Duodenal mucosa (tissue), 2 donors: ENCODE measurements at regions not wholly inside any gene's neighbourhood (a gene's known extent, or its start where the extent isn't known, plus 50 kb on each side); places are given as distances from the start of the nearest gene placed in this dataset.

Experiments
- H3K27ac ChIP-seq: one replicate; pipeline ENCODE4 v1.7.0; 2013; ENCODE audit warnings: low read depth, low read length
- H3K27me3 ChIP-seq, 2 donors: one replicate each; pipeline ENCODE4 v1.7.0; 2013; ENCODE audit warnings: low read length in 2 of 2, control low read depth in 1 of 2; ENCODE audit not compliant: insufficient read depth in 2 of 2, control insufficient read depth in 1 of 2
- H3K36me3 ChIP-seq, 2 donors: one replicate each; pipeline ENCODE4 v1.7.0; 2013; ENCODE audit warnings: low read length in 2 of 2, control low read depth in 1 of 2; ENCODE audit not compliant: insufficient read depth in 2 of 2, control insufficient read depth in 1 of 2
- H3K4me1 ChIP-seq, 2 donors: one replicate each; pipeline ENCODE4 v1.7.0; 2013; ENCODE audit warnings: low read length in 2 of 2, control low read depth in 1 of 2; ENCODE audit not compliant: insufficient read depth in 2 of 2, control insufficient read depth in 1 of 2
- H3K4me3 ChIP-seq, 2 donors: one replicate each; pipeline ENCODE4 v1.7.0; 2013; ENCODE audit warnings: low read length in 2 of 2, low read depth in 1 of 2
- H3K9ac ChIP-seq, 2 donors: one replicate each; pipeline ENCODE4 v1.7.0; 2013; ENCODE audit warnings: low read length in 2 of 2, low read depth in 1 of 2
- H3K9me3 ChIP-seq, 2 donors: one replicate each; pipeline ENCODE4 v1.7.0; 2013; ENCODE audit warnings: low read length in 2 of 2, control low read depth in 1 of 2; ENCODE audit not compliant: control insufficient read depth in 1 of 2

- Histone ChIP-seq H3K36me3 (no peaks in the 10 kb centered on the region), H3K9me3 (peaks cover 0 to 2% of the 10 kb centered on the region in 2 donors), H3K4me3 (no peak overlapping the region), H3K27me3 (no peaks in the 10 kb centered on the region), H3K9ac (no peak overlapping the region), H3K27ac (no peak overlapping the region), H3K4me1 (no peaks in the 10 kb centered on the region)
Measured at GRCh38 chr13:82447416-82448077, 1434.7 kb downstream of the SLITRK1 start.

- Histone ChIP-seq H3K4me1 (no peaks in the 10 kb centered on the region), H3K27me3 (no peaks in the 10 kb centered on the region), H3K36me3 (no peaks in the 10 kb centered on the region), H3K9me3 (peaks cover 6 to 19% of the 10 kb centered on the region in 2 donors), H3K4me3 (no peak overlapping the region), H3K9ac (no peak overlapping the region), H3K27ac (no peak overlapping the region)
Measured at GRCh38 chr13:82439159-82439904, 1442.9 kb downstream of the SLITRK1 start.

- Histone ChIP-seq H3K27me3 (no peaks in the 10 kb centered on the region), H3K4me1 (no peaks in the 10 kb centered on the region), H3K4me3 (no peak overlapping the region), H3K9me3 (peaks cover 6 to 19% of the 10 kb centered on the region in 2 donors), H3K27ac (no peak overlapping the region), H3K9ac (no peak overlapping the region), H3K36me3 (no peaks in the 10 kb centered on the region)
Measured at GRCh38 chr13:82438320-82438719, 1444.0 kb downstream of the SLITRK1 start.

GRCh38 chr13:82436099-82436585, 1446.1 kb downstream of the SLITRK1 start:
- H3K27ac ChIP-seq = no peak overlapping the region
- no peak overlapping the region for H3K4me3 ChIP-seq
- H3K27me3 ChIP-seq = no peaks in the 10 kb centered on the region
- H3K36me3 ChIP-seq = no peaks in the 10 kb centered on the region
- H3K4me1 ChIP-seq = no peaks in the 10 kb centered on the region
- H3K9ac ChIP-seq = no peak overlapping the region
- H3K9me3 ChIP-seq = peaks cover 10 to 19% of the 10 kb centered on the region in 2 donors

GRCh38 chr13:82432949-82433348, 1449.3 kb downstream of the SLITRK1 start:
- Histone ChIP-seq H3K27me3 (no peaks in the 10 kb centered on the region), H3K9me3 (peaks cover 7% of the 10 kb centered on the region in 2 donors), H3K9ac (no peak overlapping the region), H3K4me3 (no peak overlapping the region), H3K36me3 (no peaks in the 10 kb centered on the region), H3K27ac (no peak overlapping the region), H3K4me1 (no peaks in the 10 kb centered on the region)

- H3K27me3 ChIP-seq = no peaks in the 10 kb centered on the region
- no peaks in the 10 kb centered on the region for H3K4me1 ChIP-seq
- peaks cover under 1 to 4% of the 10 kb centered on the region in 2 donors for H3K9me3 ChIP-seq
- H3K4me3 ChIP-seq = no peak overlapping the region
- no peak overlapping the region for H3K27ac ChIP-seq
- no peak overlapping the region for H3K9ac ChIP-seq
- H3K36me3 ChIP-seq = no peaks in the 10 kb centered on the region
Measured at GRCh38 chr13:82412749-82413148, 1469.5 kb downstream of the SLITRK1 start.

- Histone ChIP-seq H3K4me1 (no peaks in the 10 kb centered on the region), H3K9ac (no peak overlapping the region), H3K27ac (no peak overlapping the region), H3K27me3 (no peaks in the 10 kb centered on the region), H3K4me3 (no peak overlapping the region), H3K36me3 (no peaks in the 10 kb centered on the region), H3K9me3 (peaks cover 4 to 5% of the 10 kb centered on the region in 2 donors)
Measured at GRCh38 chr13:82407321-82407720, 1475.0 kb downstream of the SLITRK1 start.

GRCh38 chr13:82374719-82375118, 1507.6 kb downstream of the SLITRK1 start:
- Histone ChIP-seq H3K36me3 (no peaks in the 10 kb centered on the region), H3K4me3 (no peak overlapping the region), H3K27me3 (no peaks in the 10 kb centered on the region), H3K9ac (no peak overlapping the region), H3K9me3 (peaks cover under 1 to 5% of the 10 kb centered on the region in 2 donors), H3K27ac (no peak overlapping the region), H3K4me1 (no peaks in the 10 kb centered on the region)

- Histone ChIP-seq H3K27me3 (no peaks in the 10 kb centered on the region), H3K9me3 (peaks cover 3 to 12% of the 10 kb centered on the region in 2 donors)
Measured at GRCh38 chr13:82370316-82370715, 1512.0 kb downstream of the SLITRK1 start.

GRCh38 chr13:82364525-82364924, 1517.7 kb downstream of the SLITRK1 start:
- no peaks in the 10 kb centered on the region for H3K4me1 ChIP-seq
- H3K27ac ChIP-seq = no peak overlapping the region
- no peak overlapping the region for H3K9ac ChIP-seq
- H3K27me3 ChIP-seq = no peaks in the 10 kb centered on the region
- H3K9me3 ChIP-seq = peaks cover 3 to 7% of the 10 kb centered on the region in 2 donors
- H3K4me3 ChIP-seq = no peak overlapping the region
- no peaks in the 10 kb centered on the region for H3K36me3 ChIP-seq

More at GRCh38 chr13:82370316-82370715, 1512.0 kb downstream of the SLITRK1 start:
- no peak overlapping the region for H3K27ac ChIP-seq
- no peaks in the 10 kb centered on the region for H3K4me1 ChIP-seq
- H3K36me3 ChIP-seq = no peaks in the 10 kb centered on the region
- no peak overlapping the region for H3K4me3 ChIP-seq
- H3K9ac ChIP-seq = no peak overlapping the region
